Caco-2 (cell line): ENCODE measurements at regions not wholly inside any gene's neighbourhood (a gene's known extent, or its start where the extent isn't known, plus 50 kb on each side); places are given as distances from the start of the nearest gene placed in this dataset.

Source experiments
- BruUV-seq: library from RNA; stranded (reverse); fragments of 400-500 nt; replicated peaks from 2 replicates; lab custom pipeline; 2021; lab: Mats Ljungman, UMichigan
- CTCF ChIA-PET: fragments of 300-600 bp; sonication (Branson Sonifier 250); formaldehyde crosslinking; loops from one replicate; lab custom pipeline; 2022; ENCODE audit warnings: antibody characterized with exemption; lab: Charles Lee
- POLR2A ChIA-PET: fragments of 300-600 bp; sonication (Branson Sonifier 250); formaldehyde crosslinking; loops from one replicate; lab custom pipeline; 2022; ENCODE audit warnings: antibody characterized with exemption; lab: Charles Lee
- DNase-seq, 2 experiments: peaks; one replicate each; pipeline versions ENCODE4 v3.0.0 to v3.0.0-alpha.2; 2020 to 2022
- H3K27me3 ChIP-seq: replicated peaks from 2 replicates; pipeline ENCODE4 v1.6.0; 2011; ENCODE audit warnings: low read length; ENCODE audit not compliant: control insufficient read depth, insufficient read depth
- H3K36me3 ChIP-seq: 2 replicates; pipeline ENCODE4 v1.5.1; 2011; ENCODE audit warnings: low read length; ENCODE audit not compliant: control insufficient read depth, insufficient read depth
- H3K4me1 ChIP-seq: fragments of 250-450 bp; sonication (Bioruptor Pico); 2 replicates; pipeline ENCODE4 v1.5.1; 2020; ENCODE audit warnings: mild to moderate bottlenecking
- H3K4me3 ChIP-seq: 2 replicates; pipeline ENCODE4 v1.5.1; 2011; ENCODE audit warnings: low read depth, mild to moderate bottlenecking, control low read depth, low read length
- H3K9me3 ChIP-seq: fragments of 250-450 bp; sonication (Bioruptor Pico); 2 replicates; pipeline ENCODE4 v1.5.1; 2020; ENCODE audit warnings: mild to moderate bottlenecking, moderate library complexity
- H3K27ac Mint-ChIP-seq: one replicate; pipeline ENCODE4 v1.8.0; 2022; ENCODE audit warnings: mixed read lengths; ENCODE audit not compliant: unreplicated experiment
- H3K27me3 Mint-ChIP-seq: one replicate; pipeline ENCODE4 v1.8.0; 2022; ENCODE audit warnings: mixed read lengths; ENCODE audit not compliant: insufficient read depth, unreplicated experiment
- H3K36me3 Mint-ChIP-seq: one replicate; pipeline ENCODE4 v1.8.0; 2022; ENCODE audit warnings: mild to moderate bottlenecking, mixed read lengths; ENCODE audit not compliant: insufficient read depth, unreplicated experiment
- H3K4me1 Mint-ChIP-seq: one replicate; pipeline ENCODE4 v1.8.0; 2022; ENCODE audit warnings: low read depth, mixed read lengths; ENCODE audit not compliant: unreplicated experiment
- H3K4me3 Mint-ChIP-seq: one replicate; pipeline ENCODE4 v1.8.0; 2022; ENCODE audit warnings: mild to moderate bottlenecking, moderate library complexity, mixed read lengths; ENCODE audit not compliant: unreplicated experiment
- H3K9me3 Mint-ChIP-seq: one replicate; pipeline ENCODE4 v1.8.0; 2022; ENCODE audit warnings: mixed read lengths; ENCODE audit not compliant: unreplicated experiment
- CTCF ChIP-seq, 2 experiments: fragments of 200-600 bp in 1 of 2; IDR thresholded peaks; 1 replicate in 1 of 2; 2 replicates in 1 of 2; pipeline versions ENCODE4 v1.5.1 to v1.8.0; 2011 to 2022; ENCODE audit warnings: antibody characterized with exemption in 1 of 2, control low read depth in 1 of 2, inconsistent platforms in 1 of 2, low read depth in 1 of 2, low read length in 1 of 2, mild to moderate bottlenecking in 1 of 2, moderate library complexity in 1 of 2; ENCODE audit not compliant: insufficient read depth in 1 of 2, severe bottlenecking in 1 of 2, unreplicated experiment in 1 of 2
- intact Hi-C: fragments of 100-400 bp; cut with micrococcal nuclease; formaldehyde crosslinking; loops from one replicate; pipeline ENCODE4 v1.10.0; 2022; ENCODE audit not compliant: unreplicated experiment

GRCh38 chr3:144638009-144638408, 666.4 kb downstream of the DIPK2A start:
- Histone ChIP-seq H3K4me1 (no peaks in the 10 kb centered on the region), H3K36me3 (no peaks in the 10 kb centered on the region), H3K4me3 (no peak overlapping the region), H3K27me3 (no peaks in the 10 kb centered on the region), H3K9me3 (no peaks in the 10 kb centered on the region)
- TF ChIP-seq CTCF (IDR thresholded peaks at IDR 0.05; ENCODE audit: insufficient read depth in 1 of 2, low read depth in 1 of 2, low read length in 1 of 2, severe bottlenecking in 1 of 2, unreplicated experiment in 1 of 2), result no peak
- Mint-ChIP-seq H3K36me3 (no peaks in the 10 kb centered on the region), H3K4me1 (no peaks in the 10 kb centered on the region), H3K9me3 (no peaks in the 10 kb centered on the region), H3K4me3 (no peak overlapping the region), H3K27ac (no peak overlapping the region), H3K27me3 (no peaks in the 10 kb centered on the region)
- intact Hi-C loops, result no loop called here
- BruUV-seq, result no TSS peak
- no peak for DNase-seq
- CTCF ChIA-PET, result no interaction called here
- POLR2A ChIA-PET, result no interaction called here

- Mint-ChIP-seq H3K4me1 (no peaks in the 10 kb centered on the region), H3K27me3 (no peaks in the 10 kb centered on the region), H3K36me3 (no peaks in the 10 kb centered on the region), H3K4me3 (no peak overlapping the region), H3K27ac (no peak overlapping the region), H3K9me3 (no peaks in the 10 kb centered on the region)
- no peak overlapping the region for H3K4me3 ChIP-seq
- CTCF ChIA-PET, result no interaction called here
- intact Hi-C loops, result no loop called here
- no peak for TF ChIP-seq CTCF (IDR thresholded peaks at IDR 0.05; ENCODE audit: insufficient read depth in 1 of 2, low read depth in 1 of 2, low read length in 1 of 2, severe bottlenecking in 1 of 2, unreplicated experiment in 1 of 2)
- H3K9me3 ChIP-seq, result no peaks in the 10 kb centered on the region
- DNase-seq, result no peak
- POLR2A ChIA-PET, result no interaction called here
- no peaks in the 10 kb centered on the region for H3K4me1 ChIP-seq
- H3K27me3 ChIP-seq, result no peaks in the 10 kb centered on the region
- no peaks in the 10 kb centered on the region for H3K36me3 ChIP-seq
- no TSS peak for BruUV-seq
Measured at GRCh38 chr3:144643771-144644198, 672.2 kb downstream of the DIPK2A start.

GRCh38 chr3:144645300-144645699, 673.7 kb downstream of the DIPK2A start:
- H3K27me3 Mint-ChIP-seq, result peaks cover 4% of the 10 kb centered on the region
- H3K9me3 Mint-ChIP-seq, result no peaks in the 10 kb centered on the region
- no peak for TF ChIP-seq CTCF (IDR thresholded peaks at IDR 0.05; ENCODE audit: insufficient read depth in 1 of 2, low read depth in 1 of 2, low read length in 1 of 2, severe bottlenecking in 1 of 2, unreplicated experiment in 1 of 2)
- intact Hi-C loops, result no loop called here
- POLR2A ChIA-PET, result no interaction called here
- Histone ChIP-seq H3K27me3 (no peaks in the 10 kb centered on the region), H3K9me3 (no peaks in the 10 kb centered on the region), H3K4me1 (no peaks in the 10 kb centered on the region), H3K36me3 (no peaks in the 10 kb centered on the region), H3K4me3 (no peak overlapping the region)
- CTCF ChIA-PET, result no interaction called here
- H3K27ac Mint-ChIP-seq, result no peak overlapping the region
- DNase-seq, result no peak
- no TSS peak for BruUV-seq
- no peaks in the 10 kb centered on the region for H3K36me3 Mint-ChIP-seq
- H3K4me1 Mint-ChIP-seq, result no peaks in the 10 kb centered on the region
- no peak overlapping the region for H3K4me3 Mint-ChIP-seq
